Kidney (tissue), 13 donors: ENCODE measurements at regions not wholly inside any gene's neighbourhood (a gene's known extent, or its start where the extent isn't known, plus 50 kb on each side); places are given as distances from the start of the nearest gene placed in this dataset.

Experiments
- DNase-seq, 5 donors: peaks; one replicate each; pipeline ENCODE4 v3.0.0-alpha.2; 2013 to 2020
- FAIRE-seq: peaks from 2 replicates; lab custom pipeline; 2012; peaks lifted over from hg19 to GRCh38; lab: Jason Lieb, UNC
- H3K27ac ChIP-seq, 2 donors: one replicate each; pipeline ENCODE4 v1.7.0; 2013; ENCODE audit warnings: low read depth in 2 of 2, low read length in 2 of 2, inconsistent platforms in 1 of 2
- H3K27me3 ChIP-seq: one replicate; pipeline ENCODE4 v1.7.1; 2013; ENCODE audit warnings: low read length, inconsistent platforms; ENCODE audit not compliant: control insufficient read depth, insufficient read depth
- H3K36me3 ChIP-seq, 3 donors: one replicate each; pipeline versions ENCODE4 v1.7.0 to v1.7.1; 2013; ENCODE audit warnings: low read length in 3 of 3, control low read depth in 1 of 3, inconsistent platforms in 1 of 3; ENCODE audit not compliant: insufficient read depth in 3 of 3, control insufficient read depth in 2 of 3
- H3K4me1 ChIP-seq, 3 donors: one replicate each; pipeline versions ENCODE4 v1.7.0 to v1.7.1; 2013; ENCODE audit warnings: low read length in 3 of 3, inconsistent platforms in 1 of 3, low read depth in 1 of 3; ENCODE audit not compliant: control insufficient read depth in 2 of 3, insufficient read depth in 2 of 3
- H3K4me3 ChIP-seq, 3 donors: one replicate each; pipeline versions ENCODE4 v1.7.0 to v1.8.1; 2013; ENCODE audit warnings: low read length in 3 of 3, control low read depth in 1 of 3, inconsistent platforms in 1 of 3
- H3K9ac ChIP-seq, 3 donors: one replicate each; pipeline versions ENCODE4 v1.7.0 to v1.7.1; 2013; ENCODE audit warnings: low read length in 3 of 3, control low read depth in 1 of 3, inconsistent platforms in 1 of 3
- H3K9me3 ChIP-seq, 3 donors: one replicate each; pipeline versions ENCODE4 v1.7.0 to v1.7.1; 2013; ENCODE audit warnings: low read length in 3 of 3, control low read depth in 1 of 3, inconsistent platforms in 1 of 3; ENCODE audit not compliant: control insufficient read depth in 2 of 3, insufficient read depth in 1 of 3
- intact Hi-C: fragments of 100-400 bp; cut with DNase I; formaldehyde crosslinking; loops from one replicate; pipeline ENCODE4 v1.11.1; 2022
- TF ChIP-seq, protein P1 (sequence below): IDR thresholded peaks from 3 replicates; pipeline ENCODE4 v1.5.1; 2012; ENCODE audit warnings: mild to moderate bottlenecking, moderate library complexity, borderline replicate concordance; ENCODE audit not compliant: insufficient read depth; ENCODE audit errors: extremely low read depth
- donor health status: control.
- donor health status: control.
- donor health status: control.
- donor health status: control.
- donor health status: control.
- donor health status: DM: yes; HTN: yes; CAD: no.
- donor health status: Normal renal cell carcinoma (clear cell type).

DNA sequence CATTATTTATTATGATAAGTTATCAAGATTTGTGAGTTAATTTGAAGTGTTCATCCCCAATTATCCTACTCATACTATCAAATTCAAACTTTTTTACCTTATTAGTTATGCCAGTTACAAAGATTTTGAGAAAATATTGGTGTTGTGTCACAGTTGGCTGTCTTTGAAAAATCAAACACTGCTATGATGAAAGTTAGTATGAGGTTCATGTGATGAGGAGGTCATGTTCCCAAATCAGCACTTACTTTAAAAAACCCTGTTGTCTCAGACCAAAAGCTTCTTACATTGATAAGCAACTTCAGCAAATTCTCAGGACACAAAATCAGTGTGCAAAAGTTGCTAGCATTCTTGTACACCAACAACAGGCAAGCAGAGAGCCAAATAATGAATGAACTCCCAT, 68.1 kb downstream of the TTC6 start:
- no peaks in the 10 kb centered on the region for H3K27me3 ChIP-seq
- TF ChIP-seq, protein P1, sequence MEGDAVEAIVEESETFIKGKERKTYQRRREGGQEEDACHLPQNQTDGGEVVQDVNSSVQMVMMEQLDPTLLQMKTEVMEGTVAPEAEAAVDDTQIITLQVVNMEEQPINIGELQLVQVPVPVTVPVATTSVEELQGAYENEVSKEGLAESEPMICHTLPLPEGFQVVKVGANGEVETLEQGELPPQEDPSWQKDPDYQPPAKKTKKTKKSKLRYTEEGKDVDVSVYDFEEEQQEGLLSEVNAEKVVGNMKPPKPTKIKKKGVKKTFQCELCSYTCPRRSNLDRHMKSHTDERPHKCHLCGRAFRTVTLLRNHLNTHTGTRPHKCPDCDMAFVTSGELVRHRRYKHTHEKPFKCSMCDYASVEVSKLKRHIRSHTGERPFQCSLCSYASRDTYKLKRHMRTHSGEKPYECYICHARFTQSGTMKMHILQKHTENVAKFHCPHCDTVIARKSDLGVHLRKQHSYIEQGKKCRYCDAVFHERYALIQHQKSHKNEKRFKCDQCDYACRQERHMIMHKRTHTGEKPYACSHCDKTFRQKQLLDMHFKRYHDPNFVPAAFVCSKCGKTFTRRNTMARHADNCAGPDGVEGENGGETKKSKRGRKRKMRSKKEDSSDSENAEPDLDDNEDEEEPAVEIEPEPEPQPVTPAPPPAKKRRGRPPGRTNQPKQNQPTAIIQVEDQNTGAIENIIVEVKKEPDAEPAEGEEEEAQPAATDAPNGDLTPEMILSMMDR, result no peak
- intact Hi-C loops, result no loop called here
- H3K9ac ChIP-seq, result no peak overlapping the region
- H3K4me1 ChIP-seq, result no peaks in the 10 kb centered on the region
- no peaks in the 10 kb centered on the region for H3K36me3 ChIP-seq
- no peak overlapping the region for H3K27ac ChIP-seq
- FAIRE-seq (no peak), DNase-seq (no peak)
- H3K4me3 ChIP-seq, result no peak overlapping the region
- peaks cover 0 to 3% (median 0%) of the 10 kb centered on the region in 3 donors for H3K9me3 ChIP-seq

DNA sequence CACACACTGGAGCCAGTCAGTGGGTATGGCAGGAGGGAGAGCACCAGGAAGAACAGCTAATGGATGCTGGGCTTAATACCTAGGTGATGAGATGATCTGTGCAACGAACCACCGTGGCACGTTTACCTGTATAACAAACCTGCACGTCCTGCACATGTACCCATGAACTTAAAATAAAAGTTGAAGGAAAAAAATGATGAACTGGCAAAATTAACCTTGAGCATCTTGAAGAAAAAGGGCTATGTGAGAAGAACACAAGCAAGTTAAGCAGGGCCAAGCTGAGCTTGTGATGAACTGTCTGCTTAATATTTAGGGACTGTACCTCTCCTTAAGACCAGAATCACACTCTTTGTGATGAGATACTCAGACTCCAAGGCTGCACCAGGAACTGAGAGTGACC, 70.0 kb downstream of the TTC6 start:
- FAIRE-seq (no peak), DNase-seq (no peak)
- no peaks in the 10 kb centered on the region for H3K27me3 ChIP-seq
- no peak overlapping the region for H3K9ac ChIP-seq
- no peaks in the 10 kb centered on the region for H3K36me3 ChIP-seq
- peaks cover 0 to under 1% (median 0%) of the 10 kb centered on the region in 3 donors for H3K9me3 ChIP-seq
- TF ChIP-seq, protein P1, result no peak
- H3K27ac ChIP-seq, result no peak overlapping the region
- H3K4me1 ChIP-seq, result no peaks in the 10 kb centered on the region
- intact Hi-C loops, result no loop called here
- no peak overlapping the region for H3K4me3 ChIP-seq

DNA sequence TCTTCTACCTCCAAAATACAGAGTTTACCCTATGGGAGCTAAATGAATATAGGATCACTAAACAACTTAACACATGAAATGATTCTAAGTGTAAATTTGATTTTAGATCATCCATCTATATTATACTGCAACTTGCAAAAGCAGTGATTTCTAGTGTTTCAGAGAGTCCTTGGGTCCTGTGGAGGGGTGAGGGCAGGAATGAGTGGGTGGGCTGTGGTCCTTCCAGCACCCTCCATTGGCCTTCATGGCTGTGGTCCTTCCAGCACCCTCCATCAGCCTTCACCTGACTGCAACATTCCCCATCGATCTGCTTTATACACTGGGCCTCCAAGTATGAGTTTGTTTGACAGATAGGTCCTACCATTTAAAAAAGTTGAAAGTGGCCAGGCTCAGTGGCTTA, 70.5 kb downstream of the TTC6 start:
- H3K9me3 ChIP-seq, result no peaks in the 10 kb centered on the region
- DNase-seq (no peak), FAIRE-seq (no peak)
- H3K9ac ChIP-seq, result no peak overlapping the region
- H3K27me3 ChIP-seq, result no peaks in the 10 kb centered on the region
- H3K4me1 ChIP-seq, result no peaks in the 10 kb centered on the region
- no peaks in the 10 kb centered on the region for H3K36me3 ChIP-seq
- no peak overlapping the region for H3K4me3 ChIP-seq
- TF ChIP-seq, protein P1, result no peak
- no peak overlapping the region for H3K27ac ChIP-seq
- intact Hi-C loops, result no loop called here

DNA sequence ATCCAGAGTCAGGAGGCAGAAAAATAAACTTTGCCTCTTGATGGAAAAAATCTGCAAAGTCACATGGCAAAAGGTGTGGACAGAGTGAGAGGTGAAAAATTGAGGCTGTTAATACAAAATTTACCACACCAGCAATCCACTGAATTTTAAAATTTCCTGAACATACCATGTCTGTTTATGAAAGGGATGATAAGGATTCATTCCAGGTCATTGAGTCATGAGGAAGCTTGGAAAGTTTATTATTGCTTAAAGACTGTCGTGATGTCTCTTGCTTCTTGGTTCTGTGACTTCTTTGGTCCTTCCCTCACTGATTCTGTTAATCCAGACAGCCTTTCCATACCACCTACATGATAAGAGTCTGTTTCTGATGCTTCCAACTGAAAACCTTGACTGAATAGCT, 73.2 kb downstream of the TTC6 start:
- Histone ChIP-seq H3K27me3 (no peaks in the 10 kb centered on the region), H3K9ac (no peak overlapping the region), H3K9me3 (no peaks in the 10 kb centered on the region), H3K36me3 (no peaks in the 10 kb centered on the region), H3K4me3 (no peak overlapping the region), H3K4me1 (no peaks in the 10 kb centered on the region), H3K27ac (no peak overlapping the region)
- DNase-seq (no peak), FAIRE-seq (no peak)
- intact Hi-C loops, result no loop called here
- TF ChIP-seq, protein P1, result no peak
